OCI-LY3 (cell line): ENCODE measurements at regions not wholly inside any gene's neighbourhood (a gene's known extent, or its start where the extent isn't known, plus 50 kb on each side); places are given as distances from the start of the nearest gene placed in this dataset.

ENCODE experiments used
- H2AFZ ChIP-seq: fragments of 200-600, 300-600 bp; shearing (Covaris generic); 2 replicates; pipeline ENCODE4 v1.6.0; 2014; ENCODE audit warnings: antibody characterized with exemption, low read depth, low read length
- H3K27ac ChIP-seq: fragments of 200-600, 300-600 bp; sonication (generic); 2 replicates; pipeline ENCODE4 v1.5.1; 2014; ENCODE audit warnings: mild to moderate bottlenecking, low read length, moderate library complexity, mixed read lengths
- H3K27me3 ChIP-seq: fragments of 200-600, 300-600 bp; sonication (generic); 2 replicates; pipeline ENCODE4 v1.6.1; 2014; ENCODE audit warnings: low read depth, low read length, mixed read lengths
- H3K36me3 ChIP-seq: fragments of 200-600, 300-600 bp; sonication (generic); replicated peaks from 2 replicates; pipeline ENCODE3; 2014; ENCODE audit warnings: low read depth, low read length, mixed read lengths
- H3K4me1 ChIP-seq: fragments of 300-600, 200-600 bp; sonication (generic); 2 replicates; pipeline ENCODE4 v1.6.1; 2014; ENCODE audit warnings: low read length, mixed read lengths
- H3K4me2 ChIP-seq: fragments of 200-600, 300-600 bp; sonication (generic); 2 replicates; pipeline ENCODE4 v1.6.1; 2014; ENCODE audit warnings: low read length, mixed read lengths
- H3K4me3 ChIP-seq: fragments of 300-600, 200-600 bp; sonication (generic); 2 replicates; pipeline ENCODE4 v1.5.1; 2014; ENCODE audit warnings: antibody characterized with exemption, mild to moderate bottlenecking, low read length, moderate library complexity
- H3K79me2 ChIP-seq: fragments of 300-600, 200-600 bp; shearing (Covaris generic); 2 replicates; pipeline ENCODE4 v1.6.1; 2014; ENCODE audit warnings: mild to moderate bottlenecking, low read length, mixed read lengths
- H3K9ac ChIP-seq: fragments of 300-600, 200-600 bp; shearing (Covaris generic); 2 replicates; pipeline ENCODE4 v1.6.0; 2014; ENCODE audit warnings: mild to moderate bottlenecking, low read length, moderate library complexity
- H3K9me3 ChIP-seq: fragments of 200-600, 300-600 bp; shearing (Covaris generic); 2 replicates; pipeline ENCODE4 v1.6.1; 2014; ENCODE audit warnings: low read length, mixed read lengths; ENCODE audit not compliant: insufficient read depth
- H4K20me1 ChIP-seq: fragments of 200-600, 300-600 bp; sonication (generic); 2 replicates; pipeline ENCODE4 v1.6.1; 2016; ENCODE audit warnings: low read length, mixed read lengths; ENCODE audit not compliant: insufficient read depth
- EZH2phosphoT487 ChIP-seq: fragments of 200-600 bp; shearing (Covaris generic); IDR thresholded peaks from 2 replicates; pipeline ENCODE4 v1.6.1; 2018; ENCODE audit warnings: antibody characterized with exemption, mixed run types, low read depth
- TF ChIP-seq, protein P1 (sequence below): fragments of 200-600, 300-600 bp; sonication (generic); IDR thresholded peaks from 2 replicates; pipeline ENCODE4 v1.5.1; 2014; ENCODE audit warnings: antibody characterized with exemption, low read length, low read depth

DNA sequence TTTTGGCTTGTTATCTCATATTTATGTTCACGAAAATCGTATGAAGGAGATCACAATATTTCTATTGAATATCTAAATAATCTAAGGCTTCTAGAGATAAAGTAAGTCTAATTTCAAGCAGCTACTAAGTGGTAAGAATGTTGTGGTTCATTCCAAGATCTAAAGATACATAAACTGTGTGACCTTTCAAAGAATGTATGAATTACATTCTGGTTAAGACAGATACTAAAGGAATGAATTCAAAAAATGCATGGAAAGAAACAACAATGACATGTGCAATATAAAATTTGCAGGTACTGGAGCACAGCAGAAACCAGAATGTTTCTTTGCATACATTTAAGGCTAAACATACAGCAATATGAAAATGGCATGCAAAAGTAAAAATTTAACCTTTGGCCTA lies 1214.6 kb downstream of the CDH8 start:
- Histone ChIP-seq H2AFZ (no peak overlapping the region), H3K36me3 (no peaks in the 10 kb centered on the region), H3K9ac (no peak overlapping the region), H4K20me1 (no peaks in the 10 kb centered on the region), H3K4me3 (no peak overlapping the region), H3K27me3 (no peaks in the 10 kb centered on the region), H3K79me2 (no peaks in the 10 kb centered on the region), H3K4me1 (no peaks in the 10 kb centered on the region), H3K9me3 (no peaks in the 10 kb centered on the region), H3K4me2 (no peak overlapping the region), H3K27ac (no peak overlapping the region)
- TF ChIP-seq, protein P1, sequence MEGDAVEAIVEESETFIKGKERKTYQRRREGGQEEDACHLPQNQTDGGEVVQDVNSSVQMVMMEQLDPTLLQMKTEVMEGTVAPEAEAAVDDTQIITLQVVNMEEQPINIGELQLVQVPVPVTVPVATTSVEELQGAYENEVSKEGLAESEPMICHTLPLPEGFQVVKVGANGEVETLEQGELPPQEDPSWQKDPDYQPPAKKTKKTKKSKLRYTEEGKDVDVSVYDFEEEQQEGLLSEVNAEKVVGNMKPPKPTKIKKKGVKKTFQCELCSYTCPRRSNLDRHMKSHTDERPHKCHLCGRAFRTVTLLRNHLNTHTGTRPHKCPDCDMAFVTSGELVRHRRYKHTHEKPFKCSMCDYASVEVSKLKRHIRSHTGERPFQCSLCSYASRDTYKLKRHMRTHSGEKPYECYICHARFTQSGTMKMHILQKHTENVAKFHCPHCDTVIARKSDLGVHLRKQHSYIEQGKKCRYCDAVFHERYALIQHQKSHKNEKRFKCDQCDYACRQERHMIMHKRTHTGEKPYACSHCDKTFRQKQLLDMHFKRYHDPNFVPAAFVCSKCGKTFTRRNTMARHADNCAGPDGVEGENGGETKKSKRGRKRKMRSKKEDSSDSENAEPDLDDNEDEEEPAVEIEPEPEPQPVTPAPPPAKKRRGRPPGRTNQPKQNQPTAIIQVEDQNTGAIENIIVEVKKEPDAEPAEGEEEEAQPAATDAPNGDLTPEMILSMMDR, result no peak
- TF ChIP-seq EZH2phosphoT487, result no peak

DNA sequence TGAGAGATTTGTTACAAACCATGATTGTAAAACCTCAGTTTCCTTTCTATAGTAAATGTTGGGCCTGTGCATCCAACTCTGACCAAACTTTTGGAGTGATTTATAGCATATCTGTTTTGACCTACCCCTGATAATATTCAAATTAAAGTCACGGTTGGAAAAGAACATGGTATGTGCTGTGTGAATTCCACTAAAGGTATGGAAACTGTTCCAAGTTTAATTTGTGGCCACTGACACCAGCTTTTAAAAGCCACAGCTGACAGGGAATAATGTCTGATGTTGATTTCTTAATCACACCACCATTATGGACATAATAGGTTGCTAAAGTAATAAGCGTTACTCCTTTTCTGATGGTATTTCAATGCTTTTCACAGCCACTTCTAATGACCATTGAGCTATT lies 1215.9 kb downstream of the CDH8 start:
- Histone ChIP-seq H3K4me3 (no peak overlapping the region), H3K4me2 (no peak overlapping the region), H3K36me3 (no peaks in the 10 kb centered on the region), H3K27ac (no peak overlapping the region), H2AFZ (no peak overlapping the region), H4K20me1 (no peaks in the 10 kb centered on the region), H3K4me1 (no peaks in the 10 kb centered on the region), H3K27me3 (no peaks in the 10 kb centered on the region), H3K79me2 (no peaks in the 10 kb centered on the region), H3K9me3 (no peaks in the 10 kb centered on the region), H3K9ac (no peak overlapping the region)
- TF ChIP-seq, protein P1, result no peak
- TF ChIP-seq EZH2phosphoT487, result no peak

DNA sequence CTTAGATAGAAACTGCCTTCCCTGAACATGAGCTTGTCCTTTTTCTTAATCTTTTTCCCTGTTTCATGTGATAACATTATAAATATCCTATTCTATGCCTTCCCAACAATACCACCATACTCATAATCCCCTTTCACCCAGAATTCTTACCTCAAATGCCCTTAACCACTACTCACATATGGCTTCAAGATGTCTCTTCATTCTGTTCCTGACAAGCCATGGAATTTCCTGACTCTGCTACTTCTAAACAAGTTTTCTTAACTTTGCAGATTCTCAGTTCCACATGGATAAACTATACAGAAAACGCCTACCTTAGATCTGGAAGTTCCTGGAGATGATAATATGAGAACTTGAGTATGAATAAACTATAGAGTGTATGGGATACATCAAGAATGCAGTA lies 1217.8 kb downstream of the CDH8 start:
- no peak overlapping the region for H3K9ac ChIP-seq
- H2AFZ ChIP-seq, result no peak overlapping the region
- H3K27me3 ChIP-seq, result no peaks in the 10 kb centered on the region
- no peak for TF ChIP-seq EZH2phosphoT487
- TF ChIP-seq, protein P1, result no peak
- H3K9me3 ChIP-seq, result no peaks in the 10 kb centered on the region
- H3K79me2 ChIP-seq, result no peaks in the 10 kb centered on the region
- no peaks in the 10 kb centered on the region for H3K36me3 ChIP-seq
- H3K4me1 ChIP-seq, result no peaks in the 10 kb centered on the region
- no peak overlapping the region for H3K4me3 ChIP-seq
- H4K20me1 ChIP-seq, result no peaks in the 10 kb centered on the region
- H3K4me2 ChIP-seq, result no peak overlapping the region
- H3K27ac ChIP-seq, result no peak overlapping the region

DNA sequence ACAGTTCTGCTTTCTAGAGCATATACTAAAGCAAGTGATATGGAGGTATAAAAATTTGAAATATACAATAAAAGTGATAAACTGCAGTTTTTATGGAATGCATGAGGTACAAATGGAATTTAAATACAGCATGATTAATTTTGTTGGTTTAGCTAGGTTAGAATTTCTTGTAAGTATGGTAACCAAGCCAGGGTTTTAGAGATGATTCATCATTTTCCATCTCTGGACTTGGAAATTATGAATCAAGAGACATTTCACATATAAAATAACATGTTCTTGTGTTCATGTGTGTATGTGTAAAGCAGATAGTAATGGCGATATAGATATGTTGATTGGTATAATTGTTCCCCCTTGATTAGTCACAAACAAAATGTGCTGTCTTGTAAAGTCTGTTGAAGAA lies 1219.8 kb downstream of the CDH8 start:
- no peaks in the 10 kb centered on the region for H3K27me3 ChIP-seq
- no peak overlapping the region for H3K4me3 ChIP-seq
- H3K9me3 ChIP-seq, result no peaks in the 10 kb centered on the region
- no peak overlapping the region for H3K27ac ChIP-seq
- no peaks in the 10 kb centered on the region for H4K20me1 ChIP-seq
- H3K79me2 ChIP-seq, result no peaks in the 10 kb centered on the region
- H3K4me1 ChIP-seq, result no peaks in the 10 kb centered on the region
- no peak overlapping the region for H3K4me2 ChIP-seq
- H2AFZ ChIP-seq, result no peak overlapping the region
- no peak overlapping the region for H3K9ac ChIP-seq
- H3K36me3 ChIP-seq, result no peaks in the 10 kb centered on the region
- TF ChIP-seq EZH2phosphoT487, result no peak
- TF ChIP-seq, protein P1, result no peak
